ENCODE measurements at regions not wholly inside any gene's neighbourhood (a gene's known extent, or its start where the extent isn't known, plus 50 kb on each side); places are given as distances from the start of the nearest gene placed in this dataset.

- ChIA-PET CTCF (interaction anchor here (0.6 to 0.9 kb wide), 2 partner anchors 32 to 36 kb away, joined by 3 read pairs; no protein-coding TSS in a partner anchor), POLR2A (no interaction called here)
- TF ChIP-seq CTCF (IDR thresholded peaks at IDR 0.05; ENCODE audit: unreplicated experiment) = no peak
- no peaks in the 10 kb centered on the region for H3K27me3 Mint-ChIP-seq (ENCODE audit: insufficient read depth, unreplicated experiment)
- no peaks in the 10 kb centered on the region for H3K36me3 Mint-ChIP-seq (ENCODE audit: insufficient read depth, unreplicated experiment)
- no peak for DNase-seq (ENCODE audit: unreplicated experiment)
- no peak overlapping the region for H3K4me3 Mint-ChIP-seq (ENCODE audit: unreplicated experiment)
- H3K27ac Mint-ChIP-seq (ENCODE audit: low read depth, unreplicated experiment) = no peak overlapping the region
- intact Hi-C loops (cut with micrococcal nuclease) = no loop called here
- BruUV-seq (replicated peaks) = no TSS peak
- H3K9me3 Mint-ChIP-seq (ENCODE audit: unreplicated experiment) = no peaks in the 10 kb centered on the region
- no peaks in the 10 kb centered on the region for H3K4me1 Mint-ChIP-seq (ENCODE audit: insufficient read depth, unreplicated experiment)
Observed at GRCh38 chr18:58813105-58813504, 51.6 kb upstream of the ZNF532 start.

GRCh38 chr18:58813561-58814225 is 51.0 kb upstream of the ZNF532 start:
- CTCF ChIA-PET = interaction anchor here (0.6 to 0.9 kb wide), 3 partner anchors 15 to 35 kb away, joined by 3 to 5 read pairs (median 3); no protein-coding TSS in a partner anchor
- Mint-ChIP-seq H3K9me3 (ENCODE audit: unreplicated experiment) (no peaks in the 10 kb centered on the region), H3K4me1 (ENCODE audit: insufficient read depth, unreplicated experiment) (no peaks in the 10 kb centered on the region), H3K4me3 (ENCODE audit: unreplicated experiment) (no peak overlapping the region), H3K36me3 (ENCODE audit: insufficient read depth, unreplicated experiment) (no peaks in the 10 kb centered on the region), H3K27me3 (ENCODE audit: insufficient read depth, unreplicated experiment) (no peaks in the 10 kb centered on the region), H3K27ac (ENCODE audit: low read depth, unreplicated experiment) (no peak overlapping the region)
- no peak for DNase-seq (ENCODE audit: unreplicated experiment)
- no TSS peak for BruUV-seq (replicated peaks)
- POLR2A ChIA-PET = no interaction called here
- intact Hi-C loops (cut with micrococcal nuclease) = no loop called here
- no peak for TF ChIP-seq CTCF (IDR thresholded peaks at IDR 0.05; ENCODE audit: unreplicated experiment)

- no peak overlapping the region for H3K4me3 Mint-ChIP-seq (ENCODE audit: unreplicated experiment)
- TF ChIP-seq CTCF (IDR thresholded peaks at IDR 0.05; ENCODE audit: unreplicated experiment) = no peak
- BruUV-seq (replicated peaks) = no TSS peak
- H3K27ac Mint-ChIP-seq (ENCODE audit: low read depth, unreplicated experiment) = no peak overlapping the region
- CTCF ChIA-PET = no interaction called here
- POLR2A ChIA-PET = no interaction called here
- H3K9me3 Mint-ChIP-seq (ENCODE audit: unreplicated experiment) = no peaks in the 10 kb centered on the region
- no peaks in the 10 kb centered on the region for H3K4me1 Mint-ChIP-seq (ENCODE audit: insufficient read depth, unreplicated experiment)
- no peaks in the 10 kb centered on the region for H3K27me3 Mint-ChIP-seq (ENCODE audit: insufficient read depth, unreplicated experiment)
- no peak for DNase-seq (ENCODE audit: unreplicated experiment)
- intact Hi-C loops (cut with micrococcal nuclease) = no loop called here
- no peaks in the 10 kb centered on the region for H3K36me3 Mint-ChIP-seq (ENCODE audit: insufficient read depth, unreplicated experiment)
Observed at GRCh38 chr18:58814317-58814716, 50.4 kb upstream of the ZNF532 start.
